ENCODE measurements at regions not wholly inside any gene's neighbourhood (a gene's known extent, or its start where the extent isn't known, plus 50 kb on each side); places are given as distances from the start of the nearest gene placed in this dataset.

- TF ChIP-seq POLR2A (IDR thresholded peaks at IDR 0.05) = no peak
- no peak for TF ChIP-seq CTCF (IDR thresholded peaks at IDR 0.05)
Measured at GRCh38 chr12:61757831-61758505, 502.2 kb upstream of the USP15 start.
